ENCODE measurements at regions not wholly inside any gene's neighbourhood (a gene's known extent, or its start where the extent isn't known, plus 50 kb on each side); places are given as distances from the start of the nearest gene placed in this dataset.
"Not testable (repeated sequence)": the region's sequence is repeated elsewhere in the genome, so short reads cannot be mapped to it uniquely, and the experiment has no call there.

DNA sequence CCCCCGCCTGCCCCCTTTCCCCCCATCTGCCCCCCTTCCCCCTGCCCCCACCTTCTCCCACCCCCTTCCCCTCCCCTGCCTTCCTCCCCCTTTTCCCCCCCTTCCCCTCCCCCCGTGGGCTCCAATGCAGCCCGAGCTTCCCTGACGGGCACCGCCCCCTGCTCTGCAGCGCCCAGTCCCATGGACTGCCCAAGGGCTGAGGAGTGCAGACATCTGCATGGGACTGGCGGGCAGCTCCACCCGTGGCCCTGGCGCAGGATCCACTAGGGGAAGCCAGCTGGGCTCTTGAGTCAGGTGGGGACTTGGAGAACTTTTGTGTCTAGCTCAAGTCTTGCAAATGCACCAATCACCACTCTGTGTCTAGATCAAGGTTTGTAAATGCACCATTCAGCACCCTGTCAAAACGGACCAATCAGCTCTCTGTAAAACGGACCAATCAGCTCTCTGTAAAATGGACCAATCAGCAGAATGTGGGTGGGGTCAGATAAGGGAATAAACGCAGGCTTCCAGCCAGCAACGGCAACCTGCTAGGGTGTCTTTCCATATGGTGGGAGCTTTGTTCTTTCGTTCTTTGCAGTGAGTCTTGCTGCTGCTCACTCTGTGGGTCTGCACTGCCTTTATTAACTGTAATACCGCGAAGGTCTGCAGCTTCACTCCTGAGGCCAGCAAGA lies 300.5 kb upstream of the PABPC4L start:
- DNase-seq (ENCODE audit: low read depth) = no peak

GRCh38 chr4:134501488-134501887 lies 299.9 kb upstream of the PABPC4L start:
- DNase-seq (ENCODE audit: low read depth) = not testable (repeated sequence)

DNA sequence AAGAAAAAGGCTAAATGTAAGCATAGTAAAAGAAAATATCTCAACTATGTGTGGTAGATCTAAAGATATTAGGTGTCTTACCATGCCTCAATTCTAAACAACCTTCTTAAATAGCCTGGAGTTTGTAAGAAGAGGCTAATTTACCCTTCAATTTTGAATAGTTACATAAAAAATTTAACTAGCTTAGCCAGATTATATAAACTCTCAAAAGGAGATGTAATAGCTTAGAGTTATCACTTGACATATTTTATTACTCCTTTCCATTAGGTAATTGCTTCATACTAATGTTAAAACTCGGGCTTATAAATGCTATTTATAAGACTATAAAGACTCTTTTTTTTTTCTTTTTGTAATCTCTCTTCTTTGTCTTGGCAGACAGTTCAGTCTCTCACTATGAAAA lies 297.5 kb upstream of the PABPC4L start:
- no peak for DNase-seq (ENCODE audit: low read depth)

DNA sequence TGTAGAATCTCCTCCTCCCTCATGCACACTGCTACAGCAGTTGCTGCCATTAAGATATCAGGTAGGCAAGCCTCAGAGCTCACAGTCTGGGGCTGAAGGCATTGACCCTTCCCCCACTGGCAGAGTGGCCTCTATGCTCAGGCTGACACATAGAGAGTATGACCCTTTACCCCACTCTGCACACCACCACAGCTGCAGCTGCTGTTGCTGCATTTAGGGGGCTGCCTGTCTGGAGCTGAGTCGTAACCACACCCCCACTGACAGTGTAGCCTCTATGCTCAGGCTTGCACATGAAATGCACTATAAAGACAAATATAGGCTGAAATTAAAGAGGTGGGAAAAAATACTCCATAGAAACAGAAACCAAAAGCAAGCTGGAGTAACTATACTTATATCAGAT lies 289.3 kb upstream of the PABPC4L start:
- no peak for DNase-seq (ENCODE audit: low read depth)

- not testable (repeated sequence) for DNase-seq (ENCODE audit: low read depth)
These were observed 281.9 kb upstream of the PABPC4L start for GRCh38 chr4:134483514-134483913.

DNA sequence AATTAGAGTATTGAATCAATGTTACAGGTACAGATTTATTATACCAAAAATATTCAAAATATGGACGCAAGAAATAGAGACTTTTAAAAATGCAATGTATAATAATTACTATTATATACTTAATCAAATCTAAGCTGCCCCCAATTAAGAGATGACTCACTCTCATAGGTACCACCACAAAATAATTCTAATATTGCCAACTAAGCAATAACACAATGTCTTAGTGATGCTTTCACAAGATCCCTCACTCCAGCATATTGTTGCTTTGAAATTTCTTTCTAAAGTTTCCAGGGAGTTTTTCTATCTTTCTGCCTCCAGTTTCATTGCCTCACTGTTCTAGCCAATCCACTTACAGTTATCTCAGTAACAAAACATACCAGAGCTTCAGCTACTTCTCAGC lies 270.0 kb upstream of the PABPC4L start:
- no peak for DNase-seq (ENCODE audit: low read depth)

GRCh38 chr4:134470544-134470943 lies 269.0 kb upstream of the PABPC4L start:
- no peak for DNase-seq (ENCODE audit: low read depth)

GRCh38 chr4:134465417-134465816 lies 263.8 kb upstream of the PABPC4L start:
- no peak for DNase-seq (ENCODE audit: low read depth)

- no peak for DNase-seq (ENCODE audit: low read depth)
These were observed 262.2 kb upstream of the PABPC4L start for GRCh38 chr4:134463771-134464170.

DNA sequence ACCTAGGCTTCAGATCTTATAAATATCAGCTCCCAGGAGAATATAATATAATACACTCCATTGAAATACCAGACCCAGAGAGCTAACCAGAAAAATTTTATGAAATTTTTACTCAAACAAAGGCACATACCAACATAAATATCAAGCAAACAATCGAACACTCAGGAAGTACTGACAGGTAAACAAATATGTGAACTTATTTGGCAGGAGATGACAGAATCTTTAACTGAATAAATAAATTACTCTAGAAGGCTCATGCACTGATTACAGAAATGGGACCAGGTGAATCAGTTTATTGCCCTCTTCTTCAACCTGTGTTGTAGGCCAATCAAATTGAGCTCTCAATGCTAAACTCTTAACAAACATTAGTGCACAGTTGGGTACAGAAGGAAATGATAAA lies 225.2 kb upstream of the PABPC4L start:
- no peak for DNase-seq (ENCODE audit: low read depth)

DNA sequence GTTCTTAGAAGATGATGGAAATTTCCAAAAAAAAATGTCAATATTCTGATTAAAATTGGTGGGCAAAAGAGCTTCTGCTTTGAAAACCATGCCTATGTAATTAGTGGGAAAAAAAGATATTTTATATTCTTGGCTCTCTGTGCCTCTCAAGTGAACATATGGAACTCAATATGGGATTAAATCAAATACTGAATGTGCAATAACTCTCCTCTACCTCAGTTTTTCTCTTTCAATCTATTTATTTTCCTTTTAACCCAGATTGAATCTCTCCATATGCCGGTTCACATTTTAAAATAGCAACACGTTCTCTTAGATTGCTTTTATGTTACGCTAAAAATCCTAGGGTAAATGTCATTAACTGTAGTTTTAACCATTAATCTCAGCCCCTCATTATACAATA lies 224.2 kb upstream of the PABPC4L start:
- no peak for DNase-seq (ENCODE audit: low read depth)

DNA sequence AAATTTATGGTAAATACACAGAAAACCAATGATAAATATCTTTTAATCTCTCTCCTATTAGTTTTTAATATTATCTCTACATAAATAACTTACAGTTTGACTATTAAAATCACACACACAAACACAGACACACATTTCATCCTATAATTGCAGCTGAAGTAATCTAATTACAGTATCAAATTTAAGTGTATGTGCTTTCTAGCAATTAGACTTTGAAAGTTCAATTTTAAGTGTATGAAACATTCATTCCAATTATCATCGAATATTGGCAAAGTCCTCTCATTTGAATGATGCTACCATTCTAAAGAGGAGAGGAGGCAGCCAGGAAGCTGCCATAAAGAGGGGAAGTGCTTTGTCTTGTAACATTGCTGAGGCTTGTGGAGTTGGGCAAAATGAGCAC lies 221.2 kb upstream of the PABPC4L start:
- DNase-seq (ENCODE audit: low read depth) = no peak

GRCh38 chr4:134421734-134422133 lies 220.1 kb upstream of the PABPC4L start:
- DNase-seq (ENCODE audit: low read depth) = no peak

- no peak for DNase-seq (ENCODE audit: low read depth)
These were observed 207.3 kb upstream of the PABPC4L start for GRCh38 chr4:134408897-134409296.

DNA sequence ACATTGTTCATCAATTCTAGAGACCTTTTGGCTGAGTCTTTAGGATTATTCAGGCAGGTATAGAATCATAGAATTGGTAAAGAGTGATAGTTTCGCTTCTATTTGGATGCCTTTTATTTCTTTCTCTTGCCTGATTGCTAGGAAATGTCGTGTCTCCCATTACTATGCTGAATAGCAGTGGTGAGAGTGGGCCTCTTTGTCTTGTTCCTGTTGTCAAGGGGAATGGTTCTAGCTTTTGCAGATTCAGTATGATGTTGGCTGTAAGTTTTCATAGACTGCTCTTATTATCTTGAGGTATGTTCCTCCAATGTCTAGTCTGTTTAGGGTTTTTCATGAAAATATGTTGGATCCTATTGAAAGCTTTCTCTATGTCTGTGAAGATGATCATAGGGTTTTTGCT lies 200.2 kb upstream of the PABPC4L start:
- DNase-seq (ENCODE audit: low read depth) = no peak

- DNase-seq (ENCODE audit: low read depth) = no peak
These were observed 192.0 kb upstream of the PABPC4L start for GRCh38 chr4:134393592-134393991.

DNA sequence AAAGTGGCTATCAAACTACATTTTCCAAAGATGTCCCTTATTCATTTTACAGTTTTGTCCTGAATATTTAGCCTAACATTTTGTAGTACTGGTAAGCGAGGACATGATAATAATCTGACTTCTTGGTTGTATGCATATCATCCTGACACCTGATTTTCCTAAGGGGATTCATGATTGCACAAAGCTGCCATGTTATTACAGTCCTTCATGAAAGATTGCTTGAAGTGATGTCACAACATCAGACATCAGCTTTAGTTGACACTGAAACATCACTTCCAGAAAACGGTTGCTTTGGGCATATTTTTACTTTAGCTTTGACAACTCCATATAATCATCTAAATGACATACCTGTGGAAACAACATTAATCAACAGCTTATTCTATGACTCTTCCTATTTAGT lies 188.7 kb upstream of the PABPC4L start:
- DNase-seq (ENCODE audit: low read depth) = no peak

GRCh38 chr4:134388351-134388750 lies 186.8 kb upstream of the PABPC4L start:
- no peak for DNase-seq (ENCODE audit: low read depth)

DNA sequence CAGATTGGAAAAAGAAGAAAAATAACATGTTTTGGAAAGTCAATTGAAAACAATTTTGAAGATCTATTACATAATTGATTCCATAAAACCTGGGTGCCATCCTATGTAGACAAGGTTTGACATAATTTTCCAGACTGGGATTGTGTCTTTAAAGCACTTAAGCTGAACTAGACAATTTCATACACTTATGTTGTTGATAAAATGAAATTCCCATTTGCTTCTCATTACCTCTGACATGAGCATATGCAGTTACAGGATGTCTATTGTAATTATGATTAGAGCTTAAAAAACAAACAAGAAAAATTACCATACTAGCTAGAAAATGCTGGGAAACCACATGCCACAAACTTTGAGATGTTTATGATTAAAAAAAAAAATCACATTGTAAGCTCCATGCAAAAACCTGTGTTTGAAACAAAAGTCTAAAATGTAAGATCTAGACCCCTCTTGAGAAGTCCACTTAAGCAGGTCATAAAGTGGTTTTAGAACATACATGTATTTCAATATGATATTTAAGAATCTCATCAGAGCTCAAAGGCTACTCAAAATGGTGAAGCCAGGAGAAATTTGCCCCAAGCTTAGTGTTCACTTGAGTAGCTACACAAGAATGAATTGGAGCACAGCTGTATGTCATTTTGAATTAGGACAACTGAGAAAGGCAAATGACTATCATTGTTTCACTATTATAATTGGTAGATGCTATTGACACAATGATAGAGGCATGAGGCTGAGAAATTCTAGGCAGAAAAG lies 181.1 kb upstream of the PABPC4L start:
- no peak for DNase-seq (ENCODE audit: low read depth)

DNA sequence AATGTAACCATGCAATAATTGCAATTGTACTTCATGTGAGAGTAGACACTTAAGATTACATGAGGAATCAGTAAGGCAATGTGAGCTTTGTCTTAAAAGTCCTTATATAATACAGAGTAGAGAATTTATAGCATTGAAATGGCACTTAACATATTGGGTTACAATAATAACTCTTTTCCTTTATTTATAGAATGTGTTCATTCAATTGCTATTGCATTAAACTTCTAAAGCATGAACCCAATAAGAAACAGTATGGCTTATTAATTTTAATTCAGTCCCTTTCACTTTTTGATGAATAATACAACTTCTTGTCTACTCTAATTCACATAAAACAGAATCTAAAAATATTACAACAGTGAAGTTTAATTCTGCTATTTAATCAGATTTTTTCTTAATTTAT lies 174.2 kb upstream of the PABPC4L start:
- no peak for DNase-seq (ENCODE audit: low read depth)

DNA sequence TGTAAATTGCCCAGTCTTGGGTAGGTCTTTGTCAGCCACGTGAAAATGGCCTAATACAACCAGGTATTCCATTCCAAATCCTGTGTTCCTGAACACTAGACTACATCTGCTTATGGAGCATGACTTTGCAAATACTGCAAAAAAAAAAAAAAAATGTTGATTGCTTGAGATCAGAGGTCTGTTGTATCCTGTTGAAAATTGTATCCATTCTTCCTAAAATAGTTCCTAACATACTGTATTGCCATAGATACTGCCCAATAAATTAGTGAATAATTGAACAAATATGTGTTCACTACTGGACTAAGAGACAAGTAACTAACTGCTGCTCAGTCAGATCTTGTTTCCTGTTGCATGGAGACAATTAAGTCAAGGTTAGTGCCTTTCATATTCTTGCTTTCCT lies 164.3 kb upstream of the PABPC4L start:
- DNase-seq (ENCODE audit: low read depth) = no peak

DNA sequence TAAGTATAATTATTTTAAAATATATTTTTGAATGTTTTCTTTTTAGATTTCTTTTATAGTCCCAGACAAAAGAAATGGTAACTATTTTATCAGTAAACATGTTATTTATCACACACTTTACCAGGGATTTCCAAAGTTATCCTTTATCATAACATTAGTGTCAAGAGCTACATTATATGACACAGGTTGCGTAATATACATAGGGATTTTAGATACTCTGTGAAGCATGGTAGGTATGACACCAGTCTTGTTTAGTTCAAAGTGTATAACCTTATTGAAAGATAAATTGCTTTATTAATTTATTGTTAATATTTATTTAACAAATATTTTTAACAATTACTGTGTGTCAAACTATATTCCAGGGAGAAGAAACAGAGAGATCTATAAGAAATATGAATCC lies 163.3 kb upstream of the PABPC4L start:
- no peak for DNase-seq (ENCODE audit: low read depth)

- DNase-seq (ENCODE audit: low read depth) = no peak
These were observed 143.7 kb upstream of the PABPC4L start for GRCh38 chr4:134345244-134345643.

GRCh38 chr4:134343656-134344055 lies 142.1 kb upstream of the PABPC4L start:
- no peak for DNase-seq (ENCODE audit: low read depth)

Data from fibroblast of the conjunctiva (primary cell).